CD4-positive, alpha-beta T cell treated with Interleukin-6 at 100 ng/mL for 8 hours (primary cell): ENCODE measurements at regions not wholly inside any gene's neighbourhood (a gene's known extent, or its start where the extent isn't known, plus 50 kb on each side); places are given as distances from the start of the nearest gene placed in this dataset.

ENCODE experiments used
- DNase-seq: peaks from one replicate; pipeline ENCODE4 v3.0.0-alpha.2; 2020; ENCODE audit warnings: mixed read lengths, low spot score

DNA sequence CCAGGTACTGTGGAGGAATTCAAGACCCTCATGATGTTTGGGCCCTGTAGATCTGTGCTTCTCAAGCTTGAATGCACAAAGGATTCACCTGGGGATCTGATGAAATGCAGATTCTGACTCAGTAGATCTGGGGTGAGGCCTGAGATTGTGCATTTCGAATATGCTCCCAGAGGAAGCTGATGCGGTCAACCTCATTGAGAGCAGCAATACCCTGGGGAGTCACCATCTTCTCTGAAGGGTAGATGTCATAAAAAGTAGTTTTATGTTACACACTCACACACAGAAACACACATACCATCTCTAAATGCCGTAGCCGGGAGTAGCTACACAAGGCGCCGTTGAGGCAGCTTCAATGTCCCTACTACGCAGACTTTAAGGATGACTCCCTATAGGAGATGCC, 55.8 kb upstream of the CPEB4 start:
- no peak for DNase-seq

DNA sequence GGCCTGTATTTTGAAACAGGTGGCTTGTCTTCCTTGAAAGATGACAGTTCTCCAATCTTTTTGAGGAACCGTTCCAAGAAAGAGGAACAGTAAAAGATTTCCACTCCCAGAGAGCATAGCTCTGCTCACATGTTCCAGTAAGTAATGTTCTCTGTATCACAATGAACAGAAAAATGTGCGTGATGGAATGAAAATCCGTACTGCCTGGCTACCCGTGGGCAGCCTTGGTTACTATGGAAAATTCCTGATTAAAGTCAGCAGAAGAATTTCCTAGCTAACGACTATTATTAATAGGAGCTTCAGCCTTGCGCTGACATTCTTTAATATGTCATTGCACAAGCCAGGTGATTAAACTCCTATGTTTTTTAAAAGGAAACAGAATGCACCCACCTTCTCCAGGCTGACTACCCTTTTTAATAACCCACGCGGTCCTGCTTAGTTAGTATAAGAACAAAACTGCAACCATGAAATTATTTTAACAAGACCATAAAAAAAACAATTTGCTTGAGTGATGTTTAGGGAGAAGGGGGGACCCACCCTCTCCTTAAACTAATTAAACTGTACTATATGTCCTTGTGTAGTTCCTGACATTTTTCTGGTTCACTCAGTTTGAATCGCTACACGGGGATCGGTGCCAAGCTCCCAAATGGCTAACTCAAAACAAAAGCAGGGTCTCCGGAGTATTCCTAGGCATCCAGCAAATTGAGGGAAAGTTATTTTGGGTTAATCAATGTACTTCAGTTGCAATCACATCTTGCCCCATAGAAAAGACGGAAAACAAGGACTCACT, 54.8 kb upstream of the CPEB4 start:
- DNase-seq, result no peak

DNA sequence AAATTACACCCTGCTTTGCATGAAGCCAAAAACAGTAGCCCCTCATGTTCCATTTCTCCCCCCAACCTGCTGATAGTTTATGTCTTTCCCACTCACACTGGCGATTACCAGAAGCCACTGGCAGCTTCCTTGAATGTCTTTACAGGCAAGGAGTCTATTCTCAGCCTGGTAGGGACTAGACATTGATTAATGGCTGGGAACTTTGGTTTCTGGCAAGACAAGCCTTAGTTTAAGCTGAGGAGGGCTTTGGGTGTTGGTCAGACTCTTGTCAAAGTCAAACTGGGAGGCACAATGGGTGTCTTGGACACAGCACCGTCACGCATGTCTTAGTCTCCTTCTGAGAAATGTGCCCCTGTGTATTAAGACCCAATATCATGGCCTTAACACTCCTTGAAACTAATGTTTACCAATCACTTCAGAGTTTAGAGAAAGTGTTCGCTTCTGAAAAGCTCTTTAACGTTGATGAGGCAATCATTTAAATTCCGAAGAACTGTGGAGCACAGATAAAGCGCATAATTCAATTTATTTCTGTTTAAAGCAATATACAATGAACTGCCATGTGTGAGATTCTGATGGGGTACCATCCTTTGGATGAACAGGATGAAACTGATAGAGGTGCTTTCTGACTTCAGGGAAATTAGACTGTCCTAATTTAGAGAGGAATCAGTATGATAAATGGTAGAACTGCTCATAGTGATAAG, 53.9 kb upstream of the CPEB4 start:
- no peak for DNase-seq

DNA sequence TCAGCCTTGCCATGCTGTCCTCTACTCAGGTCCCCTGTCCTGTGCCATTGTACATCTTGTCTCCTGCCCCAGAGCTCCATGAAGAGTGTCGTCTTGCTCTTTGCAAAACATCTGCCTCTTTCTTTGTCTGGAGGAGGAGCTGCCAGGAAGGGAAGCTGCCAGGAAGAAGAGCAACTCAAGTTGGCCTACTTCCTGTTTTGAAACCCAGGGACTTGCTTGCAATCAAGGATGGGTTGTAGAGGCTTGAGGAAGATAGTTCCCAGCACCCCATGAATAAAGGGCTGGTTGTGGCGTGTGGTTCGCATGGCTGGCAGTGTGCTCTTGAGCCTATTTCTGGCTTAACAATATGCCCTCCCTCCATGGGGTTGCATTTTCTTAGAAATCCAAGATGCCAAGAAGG, 53.0 kb upstream of the CPEB4 start:
- DNase-seq, result no peak

DNA sequence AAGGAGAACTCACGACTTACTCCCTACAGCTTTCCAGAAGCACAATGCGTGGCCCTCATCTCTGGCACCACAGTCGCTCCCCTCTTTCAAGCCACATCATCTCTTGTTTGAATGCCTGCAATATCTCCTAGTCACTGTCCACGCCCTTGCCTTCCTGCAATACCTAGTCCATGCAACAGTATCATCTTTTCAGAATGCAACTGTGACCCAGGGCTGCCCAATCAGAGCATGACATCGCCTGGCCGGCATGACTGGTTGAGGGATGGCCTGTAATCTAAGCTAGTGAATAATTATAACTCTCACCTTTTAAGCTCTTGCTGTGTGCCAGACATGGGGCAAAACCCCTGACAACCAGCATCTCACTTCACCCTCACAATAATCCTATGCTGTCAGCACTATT, 52.5 kb upstream of the CPEB4 start:
- no peak for DNase-seq

DNA sequence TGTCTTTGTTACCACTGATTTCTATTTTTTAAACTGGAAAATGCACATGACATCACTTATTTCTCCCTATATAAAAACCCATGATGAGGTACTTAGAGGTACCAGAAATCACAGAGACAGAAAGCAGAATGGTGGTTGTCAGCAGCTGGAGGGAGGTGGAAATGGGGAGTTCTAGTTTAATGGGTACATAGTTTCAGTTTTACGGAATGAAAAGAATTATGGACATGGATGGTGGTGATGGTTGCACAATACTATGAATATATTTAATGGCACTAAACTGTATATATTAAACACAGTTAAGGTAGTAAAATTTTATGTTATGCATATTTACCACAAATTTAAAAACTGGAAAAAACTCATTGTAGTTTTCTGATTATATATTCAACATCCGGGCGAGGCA, 50.5 kb upstream of the CPEB4 start:
- DNase-seq, result no peak
